ENCODE measurements at regions not wholly inside any gene's neighbourhood (a gene's known extent, or its start where the extent isn't known, plus 50 kb on each side); places are given as distances from the start of the nearest gene placed in this dataset.

DNA sequence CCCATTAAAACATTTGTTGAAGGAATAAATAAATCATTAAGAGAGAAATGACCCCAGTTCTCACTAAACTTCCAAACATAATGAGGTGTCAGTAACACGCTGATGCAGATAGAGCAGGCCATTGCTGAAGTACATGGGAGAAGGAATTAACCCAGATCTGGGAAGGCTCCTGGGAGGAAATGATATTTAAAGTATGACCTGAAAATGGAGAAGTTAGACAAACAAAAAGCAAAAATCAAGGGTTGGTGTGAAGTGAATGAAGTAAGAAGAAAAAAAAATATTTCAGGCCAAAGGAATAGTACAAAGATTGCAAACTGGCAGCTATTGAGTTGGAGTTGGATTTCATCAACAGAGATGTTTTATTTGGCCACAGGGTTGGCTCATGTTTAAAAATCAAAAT lies 71.4 kb downstream of the RGS2 start:
- TF ChIP-seq CTCF (IDR thresholded peaks at IDR 0.05) (no peak), EP300 (IDR thresholded peaks at IDR 0.05) (no peak), POLR2A (IDR thresholded peaks at IDR 0.05) (no peak)

Measured in sigmoid colon (tissue), 4 donors.